ENCODE measurements at regions not wholly inside any gene's neighbourhood (a gene's known extent, or its start where the extent isn't known, plus 50 kb on each side); places are given as distances from the start of the nearest gene placed in this dataset.
"Not testable (repeated sequence)": the region's sequence is repeated elsewhere in the genome, so short reads cannot be mapped to it uniquely, and the experiment has no call there.

DNA sequence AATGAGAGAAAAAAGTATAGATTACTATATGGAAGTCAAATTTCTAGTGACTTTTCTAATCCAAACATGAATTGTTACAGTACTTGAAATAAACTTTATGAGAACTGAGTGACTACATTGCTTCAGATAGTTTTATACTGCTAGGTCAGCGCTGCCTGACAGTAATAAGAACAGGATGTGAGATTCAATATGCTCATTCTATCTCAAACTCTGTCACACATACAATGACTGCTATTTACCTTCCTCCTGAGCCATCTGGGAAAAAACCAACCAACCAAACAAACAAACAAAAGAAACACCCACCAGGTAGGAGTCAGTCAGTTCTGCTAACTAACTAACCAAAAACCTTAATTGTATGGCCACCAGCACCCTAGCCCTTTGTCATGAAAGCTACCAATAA is 89.0 kb upstream of the NOTCH2NLA start:
- H3K27me3 ChIP-seq; H3K27ac ChIP-seq; H3K4me1 ChIP-seq; H3K36me3 ChIP-seq; H3K4me3 ChIP-seq; H3K9me3 ChIP-seq; DNase-seq (ENCODE audit: low spot score in 2 of 2): not testable (repeated sequence)
- 83% methylated on average over 1 of the region's 1 CpG; no CpG with 5 or more reads in 1 of the 2 donors for WGBS, 2 donors

DNA sequence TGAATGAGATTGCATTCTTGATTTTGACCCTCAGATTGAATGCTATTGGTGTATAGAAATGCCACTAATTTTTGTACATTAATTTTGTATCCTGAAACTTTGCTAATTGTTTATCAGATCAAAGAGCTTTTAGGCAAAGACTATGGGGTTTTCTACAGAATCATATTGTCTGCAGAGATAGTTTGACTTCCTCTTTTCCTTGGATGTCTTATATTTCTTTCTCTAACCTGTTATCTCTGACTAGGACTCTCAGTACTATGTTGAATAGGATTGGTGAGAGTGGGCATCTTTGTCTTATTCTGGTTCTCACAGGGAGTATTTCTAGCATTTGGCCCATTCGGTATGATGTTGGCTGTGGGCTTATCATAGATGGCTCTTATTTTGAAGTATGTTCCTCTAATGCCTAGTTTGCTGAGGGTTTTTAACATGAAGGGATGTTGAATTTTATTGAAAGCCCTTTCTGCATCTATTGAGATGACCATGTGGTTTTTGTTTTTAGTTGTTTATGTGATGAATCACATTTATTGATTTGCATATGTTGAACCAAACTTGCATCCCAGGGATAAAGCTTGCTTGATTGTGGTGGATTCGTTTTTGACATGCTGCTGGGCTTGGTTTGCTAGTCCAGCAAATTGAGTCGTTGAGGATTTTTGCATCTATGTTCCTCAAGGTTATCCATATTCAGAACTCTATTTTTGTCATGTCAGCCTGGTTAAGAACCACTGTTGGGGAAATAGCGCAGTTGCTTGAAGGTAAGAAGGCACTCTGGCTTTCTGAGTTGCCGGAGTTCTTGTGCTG is 85.8 kb upstream of the NOTCH2NLA start:
- not testable (repeated sequence) for H3K36me3 ChIP-seq; H3K27ac ChIP-seq; H3K9me3 ChIP-seq; DNase-seq (ENCODE audit: low spot score in 2 of 2); H3K4me3 ChIP-seq; H3K4me1 ChIP-seq; H3K27me3 ChIP-seq
- WGBS, 2 donors, result no CpG with 5 or more reads among the region's 5 CpGs

DNA sequence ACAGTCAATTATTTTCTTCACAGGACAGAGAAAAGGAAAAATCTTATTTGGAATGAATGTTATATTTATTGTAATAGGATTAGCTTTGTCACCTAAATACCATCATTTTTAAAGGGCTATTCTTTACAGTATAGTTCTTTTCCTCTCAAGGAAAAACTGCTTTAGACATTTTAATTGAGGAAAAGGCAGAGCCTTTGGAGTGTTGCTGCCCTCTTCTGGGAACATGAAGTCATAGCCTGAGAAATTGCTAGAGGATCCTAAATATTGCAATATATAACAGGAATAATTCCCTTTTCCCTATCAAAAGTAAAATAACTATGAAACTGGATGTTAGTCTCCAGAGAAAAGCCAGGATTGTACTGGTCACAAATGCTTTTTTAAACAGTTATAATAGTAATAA is 81.8 kb upstream of the NOTCH2NLA start:
- not testable (repeated sequence) for DNase-seq (ENCODE audit: low spot score in 2 of 2); H3K4me3 ChIP-seq; H3K4me1 ChIP-seq; H3K36me3 ChIP-seq; H3K27ac ChIP-seq; H3K27me3 ChIP-seq; H3K9me3 ChIP-seq

DNA sequence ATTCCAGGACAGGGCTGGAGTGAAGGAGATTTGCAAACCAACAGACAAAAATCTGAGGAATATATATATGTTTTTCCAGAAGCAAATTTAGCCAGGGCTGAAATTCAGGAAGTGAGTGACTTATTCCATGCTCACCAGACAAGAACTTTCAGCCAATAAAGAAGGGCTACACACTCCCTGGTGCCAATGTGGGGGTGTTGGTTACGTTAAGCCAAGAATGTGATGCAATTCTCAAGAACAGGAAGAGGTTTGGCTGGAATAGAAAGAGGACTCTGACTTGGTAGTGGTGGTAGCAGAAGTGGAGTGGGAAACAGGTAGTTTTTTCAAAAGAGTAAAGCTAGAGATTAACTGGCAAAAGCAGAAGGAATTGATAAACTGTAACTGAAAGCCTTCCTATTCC is 80.6 kb upstream of the NOTCH2NLA start:
- not testable (repeated sequence) for H3K36me3 ChIP-seq; H3K4me3 ChIP-seq; H3K27me3 ChIP-seq; H3K27ac ChIP-seq; H3K9me3 ChIP-seq; H3K4me1 ChIP-seq; DNase-seq (ENCODE audit: low spot score in 2 of 2)
- WGBS, 2 donors, result no CpG with 5 or more reads among the region's 1 CpG

DNA sequence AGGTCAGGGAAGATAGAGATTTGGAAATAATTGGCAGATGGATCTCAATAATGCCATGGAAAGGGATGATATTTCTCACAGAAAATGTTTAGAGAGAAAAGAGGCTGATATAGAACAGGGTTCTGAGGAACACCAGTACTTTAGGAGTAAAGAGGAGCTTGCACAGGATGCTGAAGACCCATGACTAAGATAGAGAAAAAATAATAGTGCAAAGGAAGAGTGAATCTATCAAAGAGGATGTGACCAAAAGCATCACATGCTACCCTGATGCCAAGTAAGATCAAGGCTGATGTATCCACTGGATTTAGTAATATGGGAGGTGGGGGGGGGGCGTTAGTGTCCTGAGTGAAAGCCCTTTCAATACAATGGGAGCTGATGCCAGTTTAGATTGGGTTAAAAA is 80.1 kb upstream of the NOTCH2NLA start:
- H3K4me3 ChIP-seq, H3K4me1 ChIP-seq, H3K27me3 ChIP-seq, H3K9me3 ChIP-seq, H3K27ac ChIP-seq, H3K36me3 ChIP-seq: not testable (repeated sequence)
- WGBS, 2 donors, result 80% methylated on average over 1 of the region's 1 CpG; no CpG with 5 or more reads in 1 of the 2 donors
- DNase-seq (ENCODE audit: low spot score in 2 of 2), result peak in 1 of 2 donors; percentile 14

DNA sequence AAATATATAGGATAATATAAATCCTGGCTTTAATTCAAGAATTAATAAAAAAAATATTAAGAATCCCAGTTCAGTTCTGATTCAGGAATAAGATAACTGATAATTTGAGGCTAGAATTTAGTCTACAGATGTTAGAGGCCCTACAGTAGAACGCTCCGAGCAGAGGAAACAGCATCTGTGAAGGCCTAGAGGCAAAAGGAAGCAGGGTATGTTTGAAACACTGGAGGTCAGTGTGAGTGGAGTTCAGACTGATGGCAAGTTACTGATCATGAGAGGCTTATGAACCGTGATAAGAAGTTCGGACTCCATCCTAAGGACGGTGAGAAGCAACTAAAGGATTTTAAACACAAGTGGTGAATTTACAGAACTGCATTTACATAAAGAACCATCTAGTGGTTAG is 79.3 kb upstream of the NOTCH2NLA start:
- not testable (repeated sequence) for H3K27me3 ChIP-seq; H3K9me3 ChIP-seq; H3K4me3 ChIP-seq; H3K4me1 ChIP-seq; H3K36me3 ChIP-seq; H3K27ac ChIP-seq; DNase-seq (ENCODE audit: low spot score in 2 of 2)
- 51 to 62% methylated on average over 3 of the region's 5 CpGs for WGBS, 2 donors

DNA sequence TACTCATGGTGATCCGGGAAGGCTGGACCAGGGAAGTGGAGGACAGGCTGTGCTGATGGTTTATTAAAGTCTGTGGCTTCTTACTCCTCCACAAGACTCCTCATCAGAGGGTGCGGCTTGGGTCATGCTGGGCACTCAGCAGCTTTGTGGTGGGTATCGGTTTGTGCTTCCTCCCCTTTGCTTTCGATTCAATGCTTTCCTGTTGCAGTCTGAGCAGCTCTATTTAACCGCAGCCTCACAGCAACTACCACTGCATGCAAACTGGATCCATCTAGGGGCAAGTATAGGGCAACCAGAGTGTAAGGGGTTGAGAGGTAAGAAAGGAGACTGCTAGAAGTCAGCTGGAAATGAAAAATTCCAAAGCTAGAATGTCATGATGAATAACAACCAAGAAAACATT is 78.8 kb upstream of the NOTCH2NLA start:
- not testable (repeated sequence) for H3K36me3 ChIP-seq; DNase-seq (ENCODE audit: low spot score in 2 of 2); H3K4me1 ChIP-seq; H3K27me3 ChIP-seq; H3K9me3 ChIP-seq; H3K27ac ChIP-seq; H3K4me3 ChIP-seq
- WGBS, 2 donors, result no CpG with 5 or more reads among the region's 5 CpGs

DNA sequence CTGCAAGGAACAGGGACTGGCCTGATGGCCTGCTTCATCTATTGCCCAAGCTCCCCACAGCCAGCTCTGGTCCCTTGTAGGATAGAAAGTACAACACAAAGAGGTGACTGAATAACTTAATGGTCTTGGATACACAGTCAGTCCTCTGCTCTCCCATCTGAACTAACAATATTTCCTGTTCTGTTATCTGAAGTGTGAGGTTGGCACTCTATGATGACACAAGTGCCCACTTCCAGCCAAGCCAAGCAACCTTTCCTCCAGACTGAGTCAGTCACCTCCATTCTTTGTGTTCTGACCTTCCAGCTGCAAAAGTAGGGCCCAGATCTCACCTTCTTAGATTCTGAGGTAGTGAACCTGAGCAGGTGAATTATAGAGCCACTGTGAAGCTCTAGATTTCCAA is 77.8 kb upstream of the NOTCH2NLA start:
- H3K9me3 ChIP-seq; H3K4me1 ChIP-seq; H3K27me3 ChIP-seq; DNase-seq (ENCODE audit: low spot score in 2 of 2); H3K27ac ChIP-seq; H3K4me3 ChIP-seq; H3K36me3 ChIP-seq: not testable (repeated sequence)

DNA sequence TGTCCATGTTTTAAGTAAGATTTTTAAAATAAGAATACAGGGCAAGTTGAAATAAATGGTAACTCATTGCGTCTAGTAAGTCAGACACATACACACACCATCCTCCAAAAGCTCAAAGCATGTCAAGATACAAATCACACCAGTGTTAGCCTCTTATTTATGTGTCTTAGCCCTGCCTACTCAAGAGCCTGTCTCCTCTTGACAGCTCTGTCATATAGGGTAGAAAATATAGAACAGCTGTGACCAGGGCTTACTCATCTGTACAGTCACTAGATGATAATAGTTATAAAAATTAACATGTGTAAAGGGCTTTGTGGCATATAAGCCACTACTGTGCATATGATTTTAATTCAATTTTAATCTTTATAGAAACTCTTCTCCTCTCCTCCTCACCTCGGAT is 76.6 kb upstream of the NOTCH2NLA start:
- H3K36me3 ChIP-seq; H3K27me3 ChIP-seq; H3K27ac ChIP-seq; H3K4me1 ChIP-seq; H3K4me3 ChIP-seq; H3K9me3 ChIP-seq; DNase-seq (ENCODE audit: low spot score in 2 of 2): not testable (repeated sequence)
- no CpG with 5 or more reads among the region's 2 CpGs for WGBS, 2 donors

DNA sequence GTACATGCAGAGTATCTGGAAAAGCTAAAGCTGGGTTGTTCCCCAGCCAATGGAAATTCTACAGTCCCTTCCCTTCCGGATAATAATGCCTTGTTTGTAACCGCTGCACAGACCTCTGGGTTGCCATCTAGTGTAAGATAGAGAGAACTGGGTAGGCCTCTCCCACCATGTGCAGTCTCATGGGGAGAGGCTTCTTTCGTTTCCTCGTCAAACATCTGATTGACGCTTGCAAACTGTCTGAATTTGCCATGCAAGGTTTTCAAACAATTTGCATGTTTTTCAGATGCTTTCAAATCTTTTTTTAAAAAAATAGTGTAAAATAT is 69.7 kb upstream of the NOTCH2NLA start:
- H3K4me3 ChIP-seq; DNase-seq (ENCODE audit: low spot score in 2 of 2); H3K36me3 ChIP-seq; H3K27ac ChIP-seq; H3K27me3 ChIP-seq; H3K9me3 ChIP-seq; H3K4me1 ChIP-seq: not testable (repeated sequence)
- WGBS, 2 donors, result no CpG with 5 or more reads among the region's 5 CpGs

DNA sequence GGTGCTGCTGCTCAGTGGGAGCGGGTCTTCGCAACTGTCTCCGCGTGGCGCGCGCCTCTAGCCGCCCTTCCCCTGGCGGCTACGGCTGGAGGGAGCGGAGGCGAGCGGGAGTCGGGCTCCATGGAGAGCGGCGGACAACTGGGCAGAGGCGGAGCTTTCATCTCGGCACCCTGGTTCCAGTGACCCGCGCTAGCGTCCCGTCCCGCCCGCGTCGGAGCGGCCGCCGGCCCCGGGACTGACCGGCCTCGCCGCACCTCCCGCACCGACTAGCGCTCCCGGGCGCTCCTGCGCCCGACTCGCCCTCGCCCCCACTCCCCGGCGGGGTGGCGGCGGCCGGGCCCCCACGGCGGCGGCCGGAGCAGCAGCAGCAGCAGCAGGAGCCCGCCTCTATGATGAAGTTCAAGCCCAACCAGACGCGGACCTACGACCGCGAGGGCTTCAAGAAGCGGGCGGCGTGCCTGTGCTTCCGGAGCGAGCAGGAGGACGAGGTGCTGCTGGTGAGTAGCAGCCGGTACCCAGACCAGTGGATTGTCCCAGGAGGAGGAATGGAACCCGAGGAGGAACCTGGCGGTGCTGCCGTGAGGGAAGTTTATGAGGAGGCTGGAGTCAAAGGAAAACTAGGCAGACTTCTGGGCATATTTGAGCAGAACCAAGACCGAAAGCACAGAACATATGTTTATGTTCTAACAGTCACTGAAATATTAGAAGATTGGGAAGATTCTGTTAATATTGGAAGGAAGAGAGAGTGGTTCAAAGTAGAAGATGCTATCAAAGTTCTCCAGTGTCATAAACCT is 69.2 kb upstream of the NOTCH2NLA start:
- not testable (repeated sequence) for H3K9me3 ChIP-seq; H3K27ac ChIP-seq; H3K4me1 ChIP-seq; H3K4me3 ChIP-seq; H3K27me3 ChIP-seq; H3K36me3 ChIP-seq; DNase-seq (ENCODE audit: low spot score in 2 of 2)
- WGBS, 2 donors, result no CpG with 5 or more reads among the region's 68 CpGs

DNA sequence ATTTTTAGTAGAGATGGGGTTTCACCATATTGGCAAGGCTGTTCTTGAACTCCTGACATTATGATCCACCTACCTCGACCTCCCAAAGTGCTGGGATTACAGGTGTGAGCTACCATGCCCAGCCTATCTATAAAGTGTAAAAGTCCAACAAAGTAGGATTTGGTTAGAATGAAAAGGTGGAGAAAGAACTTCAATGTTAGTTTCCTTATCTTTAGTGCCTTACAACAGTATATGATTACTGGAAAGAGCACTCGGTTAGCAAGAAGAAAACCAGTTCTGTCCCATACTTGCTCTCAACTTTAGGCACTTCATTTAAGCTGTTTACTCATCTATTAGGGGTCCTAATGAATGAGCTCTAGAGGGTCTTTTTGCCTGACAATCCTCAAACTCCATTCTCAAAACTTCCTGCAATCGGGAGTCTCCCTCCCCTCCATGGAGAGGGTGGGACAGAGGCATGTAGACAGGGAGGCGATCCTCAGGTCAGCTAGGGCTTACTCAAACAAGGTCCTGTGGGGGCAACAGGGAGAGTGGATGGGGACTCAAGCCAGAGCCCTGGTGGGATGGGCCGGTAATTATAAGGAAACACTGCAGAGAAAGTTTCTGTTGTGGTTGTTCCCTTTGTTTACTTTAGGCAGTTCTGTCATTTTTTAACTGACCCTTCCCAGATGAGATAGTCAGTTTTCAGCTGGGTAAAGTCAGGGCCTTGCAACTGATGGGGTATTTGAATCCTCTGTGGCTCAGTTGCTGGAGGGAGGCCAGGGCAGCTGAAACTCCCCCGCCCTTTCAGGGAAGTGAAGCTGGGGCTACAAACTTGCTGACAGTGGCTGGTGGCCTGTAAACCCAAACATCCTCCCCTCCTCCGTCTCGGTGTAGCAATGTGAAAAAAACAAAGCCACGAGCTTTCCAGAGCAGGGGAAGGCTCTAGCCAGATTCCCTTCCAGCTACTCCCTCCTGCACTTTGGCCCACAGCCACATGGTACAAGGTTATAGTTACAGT is 64.4 kb upstream of the NOTCH2NLA start:
- not testable (repeated sequence) for H3K27me3 ChIP-seq; H3K27ac ChIP-seq; H3K4me1 ChIP-seq; H3K4me3 ChIP-seq; H3K36me3 ChIP-seq; H3K9me3 ChIP-seq; DNase-seq (ENCODE audit: low spot score in 2 of 2)
- no CpG with 5 or more reads among the region's 9 CpGs for WGBS, 2 donors

DNA sequence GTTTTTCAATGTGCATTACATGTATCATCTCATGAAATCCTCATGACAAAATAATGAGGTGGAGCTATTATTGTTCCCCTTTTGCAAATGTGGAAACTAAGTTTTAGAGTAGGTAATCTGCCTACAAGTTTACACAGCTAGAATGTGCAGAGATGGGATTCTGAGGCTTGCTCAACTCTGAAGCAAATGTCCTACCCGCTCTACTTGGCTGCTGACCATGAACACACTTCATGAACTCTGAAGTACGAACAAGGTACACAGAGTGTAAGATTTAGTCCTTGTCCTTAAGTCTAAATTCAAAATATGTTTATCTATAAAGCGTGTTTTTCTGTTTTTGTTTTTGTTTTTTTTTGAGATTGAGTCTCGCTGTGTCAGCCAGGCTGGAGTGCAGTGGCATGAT is 63.6 kb upstream of the NOTCH2NLA start:
- not testable (repeated sequence) for H3K9me3 ChIP-seq; H3K4me1 ChIP-seq; H3K36me3 ChIP-seq; H3K27ac ChIP-seq; H3K4me3 ChIP-seq; H3K27me3 ChIP-seq; DNase-seq (ENCODE audit: low spot score in 2 of 2)
- WGBS, 2 donors, result no CpG with 5 or more reads among the region's 4 CpGs

All from tibial nerve (tissue), 4 donors.